ENCODE measurements at regions not wholly inside any gene's neighbourhood (a gene's known extent, or its start where the extent isn't known, plus 50 kb on each side); places are given as distances from the start of the nearest gene placed in this dataset.

- TF ChIP-seq CHD2 (IDR thresholded peaks at IDR 0.05; ENCODE audit: low read length, partially characterized antibody) (no peak), RCOR1 (IDR thresholded peaks at IDR 0.05; ENCODE audit: low read length) (no peak), FOXJ3 (CRISPR knock-in tag; IDR thresholded peaks at IDR 0.05) (no peak)
Observed at GRCh38 chr4:19544446-19545125, 707.1 kb upstream of the SLIT2 start (continued).

GRCh38 chr4:19540859-19541540 lies 710.7 kb upstream of the SLIT2 start:
- Histone ChIP-seq H3K4me1 (ENCODE audit: control insufficient read depth in 1 of 2, insufficient read depth in 2 of 2, low read depth in 1 of 2, low read length in 1 of 2) (no peaks in the 10 kb centered on the region), H3K4me3 (ENCODE audit: low read depth in 2 of 2, low read length in 1 of 2) (no peak overlapping the region), H3K27ac (ENCODE audit: low read depth in 2 of 2, low read length in 1 of 2) (no peak overlapping the region), H4K20me1 (ENCODE audit: insufficient read depth) (no peaks in the 10 kb centered on the region), H3K4me2 (no peak overlapping the region), H3K36me3 (replicated peaks in 1 of 2; ENCODE audit: control insufficient read depth in 1 of 2, insufficient read depth in 2 of 2, low read length in 1 of 2) (no peaks in the 10 kb centered on the region), H3K9ac (no peak overlapping the region), H2AFZ (ENCODE audit: low read depth) (no peak overlapping the region), H3F3A (replicated peaks; ENCODE audit: insufficient read depth) (no peaks in the 10 kb centered on the region), H3K27me3 (ENCODE audit: insufficient read depth) (no peaks in the 10 kb centered on the region), H3K79me2 (ENCODE audit: insufficient read depth) (no peaks in the 10 kb centered on the region), H3K9me2 (no peaks in the 10 kb centered on the region), H3K9me3 (no peaks in the 10 kb centered on the region)
- DNase-seq, result no peak
- TF ChIP-seq REST (IDR thresholded peaks at IDR 0.05; ENCODE audit: low read depth, low read length) (no peak), FOXM1 (IDR thresholded peaks at IDR 0.05; ENCODE audit: low read depth) (no peak), TCF12 (IDR thresholded peaks at IDR 0.05) (no peak), ELF1 (IDR thresholded peaks at IDR 0.05) (no peak), RAD21 (IDR thresholded peaks at IDR 0.05; ENCODE audit: low read length) (no peak), TEAD4 (IDR thresholded peaks at IDR 0.05; ENCODE audit: borderline replicate concordance, insufficient read depth) (no peak), ZBTB33 (IDR thresholded peaks at IDR 0.05; ENCODE audit: borderline replicate concordance, low read depth) (no peak), CTCF (IDR thresholded peaks at IDR 0.05) (no peak), FOXJ3 (CRISPR knock-in tag; IDR thresholded peaks at IDR 0.05) (no peak), GABPA (IDR thresholded peaks at IDR 0.05; ENCODE audit: low read depth) (no peak)
- TF ChIP-seq, protein P1, sequence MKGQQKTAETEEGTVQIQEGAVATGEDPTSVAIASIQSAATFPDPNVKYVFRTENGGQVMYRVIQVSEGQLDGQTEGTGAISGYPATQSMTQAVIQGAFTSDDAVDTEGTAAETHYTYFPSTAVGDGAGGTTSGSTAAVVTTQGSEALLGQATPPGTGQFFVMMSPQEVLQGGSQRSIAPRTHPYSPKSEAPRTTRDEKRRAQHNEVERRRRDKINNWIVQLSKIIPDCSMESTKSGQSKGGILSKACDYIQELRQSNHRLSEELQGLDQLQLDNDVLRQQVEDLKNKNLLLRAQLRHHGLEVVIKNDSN (IDR thresholded peaks at IDR 0.05; ENCODE audit: borderline replicate concordance, low read depth), result no peak
- CTCF ChIA-PET, result no interaction called here
- POLR2A ChIA-PET, result no interaction called here
- 70% methylated on average over 6 of the region's 6 CpGs for WGBS (ENCODE audit: low lambda C conversion rate)

Data from SK-N-SH (cell line).